ENCODE measurements at regions not wholly inside any gene's neighbourhood (a gene's known extent, or its start where the extent isn't known, plus 50 kb on each side); places are given as distances from the start of the nearest gene placed in this dataset.

DNA sequence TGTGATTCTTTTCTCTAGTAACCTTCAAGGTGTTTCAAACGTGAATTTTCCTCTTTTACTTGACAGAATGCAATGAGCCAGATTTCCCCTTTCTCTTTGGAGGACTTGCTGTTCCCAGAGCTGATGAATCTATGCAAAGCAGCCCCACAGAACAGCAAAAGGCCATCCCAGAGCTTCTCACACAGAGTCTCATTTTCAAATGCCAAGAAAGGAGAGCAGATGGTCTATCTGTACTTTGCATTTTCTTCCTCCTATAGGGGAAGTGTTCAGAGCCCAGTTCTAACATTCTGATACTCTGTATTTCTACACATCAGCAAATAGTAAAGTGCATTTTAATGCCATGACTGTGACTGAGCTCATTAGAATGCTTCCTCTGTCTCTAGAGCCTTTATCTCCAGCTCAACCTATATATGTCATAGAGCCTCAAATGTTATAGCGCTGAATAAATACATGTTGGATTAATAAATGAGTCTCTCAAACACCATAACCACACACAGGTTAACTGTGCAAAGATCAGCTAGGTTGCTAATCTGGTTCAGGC is 81.8 kb upstream of the EYA4 start:
- no peak for DNase-seq (ENCODE audit: low read depth)
- H3K4me3 ChIP-seq (replicated peaks; ENCODE audit: low read depth, low read length) = no peak overlapping the region
- TF ChIP-seq, protein P1, sequence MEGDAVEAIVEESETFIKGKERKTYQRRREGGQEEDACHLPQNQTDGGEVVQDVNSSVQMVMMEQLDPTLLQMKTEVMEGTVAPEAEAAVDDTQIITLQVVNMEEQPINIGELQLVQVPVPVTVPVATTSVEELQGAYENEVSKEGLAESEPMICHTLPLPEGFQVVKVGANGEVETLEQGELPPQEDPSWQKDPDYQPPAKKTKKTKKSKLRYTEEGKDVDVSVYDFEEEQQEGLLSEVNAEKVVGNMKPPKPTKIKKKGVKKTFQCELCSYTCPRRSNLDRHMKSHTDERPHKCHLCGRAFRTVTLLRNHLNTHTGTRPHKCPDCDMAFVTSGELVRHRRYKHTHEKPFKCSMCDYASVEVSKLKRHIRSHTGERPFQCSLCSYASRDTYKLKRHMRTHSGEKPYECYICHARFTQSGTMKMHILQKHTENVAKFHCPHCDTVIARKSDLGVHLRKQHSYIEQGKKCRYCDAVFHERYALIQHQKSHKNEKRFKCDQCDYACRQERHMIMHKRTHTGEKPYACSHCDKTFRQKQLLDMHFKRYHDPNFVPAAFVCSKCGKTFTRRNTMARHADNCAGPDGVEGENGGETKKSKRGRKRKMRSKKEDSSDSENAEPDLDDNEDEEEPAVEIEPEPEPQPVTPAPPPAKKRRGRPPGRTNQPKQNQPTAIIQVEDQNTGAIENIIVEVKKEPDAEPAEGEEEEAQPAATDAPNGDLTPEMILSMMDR (IDR thresholded peaks at IDR 0.05; ENCODE audit: low read length, missing control alignments) = no peak

DNA sequence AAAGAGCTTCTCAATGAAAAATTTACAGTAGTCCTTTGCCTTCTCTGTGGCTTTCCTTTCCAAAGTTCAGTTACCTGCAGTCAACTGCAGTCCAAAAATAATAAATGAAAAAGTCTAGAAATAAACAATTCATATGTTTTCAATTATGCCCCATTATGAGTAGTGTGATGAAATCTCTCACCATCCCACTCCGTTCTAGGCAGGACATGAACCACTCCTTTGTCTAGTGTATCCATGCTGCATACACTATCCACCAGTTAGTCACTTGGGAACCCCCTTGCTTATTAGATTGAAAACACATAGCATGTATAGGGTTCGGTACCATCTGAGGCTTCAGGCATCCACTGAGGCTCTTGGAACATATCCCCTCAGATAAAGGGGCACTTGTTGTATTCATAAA is 80.6 kb upstream of the EYA4 start:
- TF ChIP-seq, protein P1 (IDR thresholded peaks at IDR 0.05; ENCODE audit: low read length, missing control alignments) = no peak
- no peak overlapping the region for H3K4me3 ChIP-seq (replicated peaks; ENCODE audit: low read depth, low read length)
- no peak for DNase-seq (ENCODE audit: low read depth)

DNA sequence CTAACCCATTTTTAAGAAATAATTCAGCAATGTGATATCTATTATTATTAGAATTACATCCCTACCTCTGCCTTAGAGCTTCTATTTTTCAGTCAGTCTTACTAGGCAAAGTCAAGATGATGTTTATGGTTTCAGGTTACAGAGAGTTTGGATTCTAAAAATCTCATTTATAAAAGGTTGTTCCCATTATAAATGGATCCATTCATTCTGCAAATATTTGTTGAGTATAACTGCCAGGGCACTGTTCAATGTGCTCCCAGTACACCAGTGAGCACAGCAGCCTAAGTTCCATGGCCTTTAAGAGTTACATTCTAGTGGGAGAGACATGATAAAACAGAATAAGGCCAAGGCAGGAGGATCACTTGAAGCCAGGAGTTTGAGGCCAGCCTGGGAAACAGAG is 75.9 kb upstream of the EYA4 start:
- TF ChIP-seq, protein P1 (IDR thresholded peaks at IDR 0.05; ENCODE audit: low read length, missing control alignments) = no peak
- no peak overlapping the region for H3K4me3 ChIP-seq (replicated peaks; ENCODE audit: low read depth, low read length)
- DNase-seq (ENCODE audit: low read depth) = no peak

DNA sequence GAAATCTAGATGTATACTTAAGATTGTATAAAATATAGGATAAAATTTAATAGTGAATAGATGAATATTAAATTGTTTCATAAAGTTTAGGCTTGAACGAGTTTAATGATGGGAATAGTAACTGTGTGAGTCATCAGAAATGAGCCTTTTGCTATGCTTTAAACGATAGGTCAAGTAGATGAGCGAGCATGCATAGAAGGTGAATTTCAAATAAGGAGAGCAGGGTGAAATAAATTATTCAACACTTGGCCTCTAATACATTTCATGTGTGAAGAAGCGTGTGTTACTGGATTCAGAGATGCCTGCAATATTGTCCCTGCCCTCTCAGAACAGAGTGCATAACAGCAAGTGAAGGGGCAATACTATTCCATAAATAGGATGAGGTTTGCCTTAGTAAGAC is 74.4 kb upstream of the EYA4 start:
- H3K4me3 ChIP-seq (replicated peaks; ENCODE audit: low read depth, low read length) = no peak overlapping the region
- TF ChIP-seq, protein P1 (IDR thresholded peaks at IDR 0.05; ENCODE audit: low read length, missing control alignments) = no peak
- no peak for DNase-seq (ENCODE audit: low read depth)

DNA sequence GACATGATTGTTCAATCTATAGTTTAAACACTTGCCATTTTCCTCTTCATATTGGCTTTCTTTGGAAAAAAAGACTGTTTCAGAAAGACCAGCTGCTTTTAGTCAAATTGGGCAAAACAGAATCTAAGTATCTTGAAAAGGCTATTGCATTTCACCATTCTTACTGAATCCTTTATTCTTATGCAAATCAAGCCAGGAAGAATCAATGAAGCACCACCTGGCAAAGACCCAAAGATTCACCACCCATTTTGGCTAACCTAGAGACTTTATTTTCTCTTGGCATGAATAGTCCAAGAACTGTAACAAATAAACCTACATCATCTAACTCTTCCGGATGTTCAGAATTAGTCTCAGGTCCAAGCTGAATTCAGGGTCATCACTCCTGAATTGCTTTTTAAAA is 71.3 kb upstream of the EYA4 start:
- no peak overlapping the region for H3K4me3 ChIP-seq (replicated peaks; ENCODE audit: low read depth, low read length)
- no peak for DNase-seq (ENCODE audit: low read depth)
- TF ChIP-seq, protein P1 (IDR thresholded peaks at IDR 0.05; ENCODE audit: low read length, missing control alignments) = no peak

DNA sequence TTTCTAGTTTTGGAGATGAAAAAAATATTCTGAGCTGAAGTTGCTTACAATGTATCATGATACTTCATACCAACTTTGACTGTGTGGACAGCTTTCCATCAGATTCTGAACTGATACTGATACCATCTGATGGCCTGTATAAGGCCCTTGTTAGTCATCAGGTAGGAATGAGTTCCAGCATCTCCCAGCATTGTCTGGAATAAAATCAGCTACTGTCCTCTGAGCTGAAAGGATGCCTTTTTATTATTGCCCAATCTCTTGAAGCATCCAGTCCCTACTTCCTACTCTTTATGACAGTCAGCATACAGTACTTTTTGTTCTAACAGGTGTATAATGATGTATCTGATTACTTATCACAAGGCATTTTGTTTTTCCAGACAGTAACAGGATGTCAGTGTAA is 70.6 kb upstream of the EYA4 start:
- no peak overlapping the region for H3K4me3 ChIP-seq (replicated peaks; ENCODE audit: low read depth, low read length)
- TF ChIP-seq, protein P1 (IDR thresholded peaks at IDR 0.05; ENCODE audit: low read length, missing control alignments) = no peak
- DNase-seq (ENCODE audit: low read depth) = no peak

DNA sequence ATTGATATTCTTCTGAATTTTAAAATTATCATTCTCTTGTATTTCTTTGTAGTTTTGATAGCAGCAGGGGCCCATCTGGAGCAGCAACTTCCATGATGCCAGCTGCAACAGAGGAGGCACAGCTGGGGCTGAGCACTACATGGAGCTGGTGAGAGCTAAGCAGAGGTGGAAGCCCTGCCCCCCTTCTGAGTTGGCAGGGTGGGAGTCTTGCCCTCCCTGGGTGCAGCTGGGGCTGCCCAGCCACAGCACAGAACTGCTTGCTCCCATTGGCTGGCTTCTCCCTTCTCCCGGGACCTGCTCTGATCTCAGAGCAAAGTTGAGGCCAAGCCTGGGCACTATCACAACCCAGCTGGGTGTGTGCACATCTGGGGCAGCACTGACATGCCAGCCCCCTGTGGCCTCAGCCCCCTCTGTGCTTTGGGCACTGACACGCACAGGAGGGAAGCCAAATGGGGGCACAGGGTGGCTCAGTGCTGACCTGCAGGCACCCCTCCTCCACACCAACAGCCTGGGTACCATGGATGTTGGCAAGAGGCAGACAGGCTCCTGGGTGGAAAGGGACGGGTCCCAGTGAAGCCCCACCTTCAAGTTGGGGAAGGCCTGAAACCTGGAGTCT is 69.1 kb upstream of the EYA4 start:
- TF ChIP-seq, protein P1 (IDR thresholded peaks at IDR 0.05; ENCODE audit: low read length, missing control alignments) = no peak
- no peak for DNase-seq (ENCODE audit: low read depth)
- no peak overlapping the region for H3K4me3 ChIP-seq (replicated peaks; ENCODE audit: low read depth, low read length)

Data from fibroblast of pulmonary artery (primary cell).